HCT116 (cell line): ENCODE measurements at regions not wholly inside any gene's neighbourhood (a gene's known extent, or its start where the extent isn't known, plus 50 kb on each side); places are given as distances from the start of the nearest gene placed in this dataset.

Experiments
- ATAC-seq: fragments of 200-7000 bp; cut with Tn5 transposase; 2 replicates; pipeline ENCODE4 v1.9.1; 2020; ENCODE audit warnings: mild to moderate bottlenecking, moderate library complexity
- BruUV-seq: library from RNA; stranded (reverse); fragments of 400-500 nt; replicated peaks from 2 replicates; lab custom pipeline; 2021; lab: Mats Ljungman, UMichigan
- CTCF ChIA-PET: fragments of 300-600 bp; sonication (Branson Sonifier 250); formaldehyde crosslinking; loops from one replicate; lab custom pipeline; 2021; ENCODE audit warnings: antibody characterized with exemption; lab: Charles Lee
- POLR2A ChIA-PET: fragments of 300-600, 350-600 bp; sonication (Branson Sonifier 250); formaldehyde crosslinking; loops from one replicate; lab custom pipeline; 2021; ENCODE audit warnings: antibody characterized with exemption; lab: Charles Lee
- RAD21 ChIA-PET, 2 experiments: fragments of 300-600 bp; sonication (Branson Sonifier 250); formaldehyde crosslinking; loops; one replicate each; lab custom pipeline; 2023; ENCODE audit warnings: low total read pairs in 2 of 2; ENCODE audit not compliant: uncharacterized antibody in 2 of 2, unreplicated experiment in 2 of 2, low non-redundant PET in 1 of 2; lab: Charles Lee
- DNase-seq: peaks from one replicate; pipeline ENCODE4 v3.0.0-alpha.2; 2010; ENCODE audit warnings: low read depth, low spot score
- H2AFZ ChIP-seq: fragments of 200-600 bp; shearing (Covaris generic), sonication (generic); 2 replicates; pipeline ENCODE4 v1.6.1; 2017; ENCODE audit warnings: low read depth, mixed run types, mixed read lengths, antibody characterized with exemption, low read length; ENCODE audit not compliant: poor library complexity, severe bottlenecking
- H3K27ac ChIP-seq: 2 replicates; pipeline ENCODE4 v1.5.1; 2012; ENCODE audit warnings: low read depth, low read length
- H3K27me3 ChIP-seq: fragments of 200-600 bp; sonication (generic); 2 replicates; pipeline ENCODE4 v1.6.1; 2016; ENCODE audit warnings: mixed run types, low read length, mixed read lengths; ENCODE audit not compliant: insufficient read depth
- H3K36me3 ChIP-seq, 2 experiments: fragments of 200-500 bp in 1 of 2; fragments of 200-600 bp in 1 of 2; sonication (Bioruptor generic) in 1 of 2; sonication (generic) in 1 of 2; 2 replicates each; pipeline versions ENCODE4 v1.5.1 to v1.6.1; 2014 to 2016; ENCODE audit warnings: low read length in 2 of 2, inconsistent platforms in 1 of 2, mixed read lengths in 1 of 2, mixed run types in 1 of 2; ENCODE audit not compliant: insufficient read depth in 2 of 2, control insufficient read depth in 1 of 2
- H3K4me1 ChIP-seq, 2 experiments: fragments of 200-600 bp in 1 of 2; sonication (generic) in 1 of 2; 2 replicates each; pipeline versions ENCODE4 v1.5.1 to v1.6.1; 2012 to 2017; ENCODE audit warnings: low read length in 2 of 2, inconsistent platforms in 1 of 2, mild to moderate bottlenecking in 1 of 2, mixed read lengths in 1 of 2, mixed run types in 1 of 2, moderate library complexity in 1 of 2; ENCODE audit not compliant: insufficient read depth in 2 of 2, control insufficient read depth in 1 of 2
- H3K4me2 ChIP-seq: fragments of 200-600 bp; sonication (generic); 2 replicates; pipeline ENCODE4 v1.6.1; 2017; ENCODE audit warnings: mixed run types, low read length, mixed read lengths
- H3K4me3 ChIP-seq, 2 experiments: fragments of 200-600 bp in 1 of 2; sonication (generic) in 1 of 2; replicated peaks in 1 of 2; 2 replicates each; pipeline ENCODE4 v1.5.1; 2011 to 2016; ENCODE audit warnings: low read length in 2 of 2, control low read depth in 1 of 2, low read depth in 1 of 2, mild to moderate bottlenecking in 1 of 2, mixed read lengths in 1 of 2, mixed run types in 1 of 2
- H3K79me2 ChIP-seq: fragments of 200-600 bp; sonication (generic); 2 replicates; pipeline ENCODE4 v1.6.1; 2017; ENCODE audit warnings: mild to moderate bottlenecking, mixed run types, low read length, moderate library complexity, mixed read lengths; ENCODE audit not compliant: insufficient read depth
- H3K9ac ChIP-seq: fragments of 200-600 bp; sonication (generic); 2 replicates; pipeline ENCODE4 v1.6.1; 2016; ENCODE audit warnings: low read length, mixed read lengths
- H3K9me2 ChIP-seq: fragments of 200-600 bp; sonication (generic), shearing (Covaris generic); 2 replicates; pipeline ENCODE4 v1.6.1; 2017; ENCODE audit warnings: mixed run types, mild to moderate bottlenecking, moderate library complexity; ENCODE audit not compliant: insufficient read depth
- H3K9me3 ChIP-seq, 2 experiments: fragments of 200-500 bp in 1 of 2; fragments of 200-600 bp in 1 of 2; sonication (Bioruptor generic) in 1 of 2; sonication (generic) in 1 of 2; 2 replicates each; pipeline ENCODE4 v1.6.1; 2014 to 2017; ENCODE audit warnings: low read length in 2 of 2, mixed read lengths in 2 of 2, inconsistent platforms in 1 of 2, low read depth in 1 of 2, mild to moderate bottlenecking in 1 of 2, mixed run types in 1 of 2, moderate library complexity in 1 of 2; ENCODE audit not compliant: control insufficient read depth in 1 of 2, insufficient read depth in 1 of 2
- H4K20me1 ChIP-seq: fragments of 200-600 bp; sonication (generic), shearing (Covaris generic); 2 replicates; pipeline ENCODE4 v1.6.1; 2017; ENCODE audit warnings: mixed run types, mild to moderate bottlenecking, moderate library complexity; ENCODE audit not compliant: insufficient read depth
- CBX3 ChIP-seq: IDR thresholded peaks from 2 replicates; pipeline ENCODE4 v1.6.1; 2012; ENCODE audit warnings: low read depth
- CEBPB ChIP-seq: IDR thresholded peaks from 2 replicates; pipeline ENCODE4 v1.6.1; 2012; ENCODE audit warnings: low read depth
- EGR1 ChIP-seq: IDR thresholded peaks from 2 replicates; pipeline ENCODE4 v1.6.1; 2012; ENCODE audit warnings: low read depth
- ELF1 ChIP-seq: IDR thresholded peaks from 2 replicates; pipeline ENCODE4 v1.6.1; 2012; ENCODE audit warnings: low read depth, borderline replicate concordance
- EZH2phosphoT487 ChIP-seq: fragments of 200-600 bp; IDR thresholded peaks from 2 replicates; pipeline ENCODE4 v1.6.1; 2018; ENCODE audit warnings: antibody characterized with exemption, borderline replicate concordance
- JUND ChIP-seq: IDR thresholded peaks from 2 replicates; pipeline ENCODE4 v1.6.1; 2012
- MAX ChIP-seq: IDR thresholded peaks from 2 replicates; pipeline ENCODE4 v1.6.1; 2012
- POLR2A ChIP-seq: IDR thresholded peaks from 2 replicates; pipeline ENCODE4 v1.7.0; 2011; ENCODE audit warnings: borderline replicate concordance; ENCODE audit not compliant: insufficient read depth, insufficient read length; ENCODE audit errors: extremely low read depth
- POLR2AphosphoS5 ChIP-seq: IDR thresholded peaks from 2 replicates; pipeline ENCODE4 v1.6.1; 2011; ENCODE audit warnings: mild to moderate bottlenecking, low read depth, low read length, moderate library complexity
- REST ChIP-seq: IDR thresholded peaks from 2 replicates; pipeline ENCODE4 v1.6.1; 2012; ENCODE audit warnings: low read depth
- SIN3A ChIP-seq: IDR thresholded peaks from 2 replicates; pipeline ENCODE4 v1.6.1; 2012; ENCODE audit warnings: low read depth
- SP1 ChIP-seq: IDR thresholded peaks from 2 replicates; pipeline ENCODE4 v1.6.1; 2012; ENCODE audit warnings: low read depth
- SRF ChIP-seq: IDR thresholded peaks from 2 replicates; pipeline ENCODE4 v1.6.1; 2012; ENCODE audit warnings: low read depth
- TCF7L2 ChIP-seq: IDR thresholded peaks from 2 replicates; pipeline ENCODE4 v1.7.0; 2011; ENCODE audit warnings: borderline replicate concordance, inconsistent platforms; ENCODE audit not compliant: insufficient read depth, insufficient read length; ENCODE audit errors: extremely low read depth
- YY1 ChIP-seq: IDR thresholded peaks from 2 replicates; pipeline ENCODE4 v1.6.1; 2011; ENCODE audit warnings: low read length, low read depth, moderate library complexity, mild to moderate bottlenecking; ENCODE audit not compliant: insufficient replicate concordance; ENCODE audit errors: extremely low read depth
- ZFX ChIP-seq: fragments of 450-650 bp; IDR thresholded peaks from 2 replicates; pipeline ENCODE4 v1.6.1; 2017
- intact Hi-C: fragments of 100-400 bp; cut with micrococcal nuclease; formaldehyde crosslinking; loops from 2 replicates; pipeline ENCODE4 v1.10.0; 2022
- TF ChIP-seq, protein P1 (sequence below): IDR thresholded peaks from 2 replicates; pipeline ENCODE4 v1.6.1; 2011; ENCODE audit warnings: mild to moderate bottlenecking, low read length, moderate library complexity; ENCODE audit not compliant: insufficient replicate concordance; ENCODE audit errors: extremely low read depth

DNA sequence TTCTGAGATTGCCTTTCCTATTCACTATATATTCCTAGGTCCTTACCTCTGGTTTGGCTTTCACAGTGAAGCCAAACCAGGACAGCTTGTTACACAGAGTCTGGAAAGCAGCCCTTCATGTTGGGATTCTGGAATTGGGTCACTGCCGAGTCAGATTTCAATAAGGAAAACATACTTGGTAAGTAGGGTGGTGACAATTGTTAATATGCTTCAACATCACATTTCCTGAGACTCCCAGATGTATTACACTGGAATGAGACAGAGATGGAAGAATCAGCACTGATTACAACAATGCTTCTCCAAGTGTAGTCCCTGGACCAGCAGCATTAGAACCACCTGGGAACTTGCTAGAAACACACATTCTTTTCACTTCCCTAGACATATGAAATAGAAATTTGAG lies 268.9 kb upstream of the SEMA3C start:
- Histone ChIP-seq H3K9me2 (no peaks in the 10 kb centered on the region), H3K27ac (no peak overlapping the region), H3K27me3 (no peaks in the 10 kb centered on the region), H3K79me2 (no peaks in the 10 kb centered on the region), H3K4me3 (no peak overlapping the region), H2AFZ (no peak overlapping the region), H3K36me3 (no peaks in the 10 kb centered on the region), H4K20me1 (no peaks in the 10 kb centered on the region), H3K4me1 (peaks cover 5 to 10% of the 10 kb centered on the region in 2 experiments; a peak in 3 of 4 replicates), H3K4me2 (no peak overlapping the region), H3K9ac (no peak overlapping the region), H3K9me3 (no peaks in the 10 kb centered on the region)
- DNase-seq: no peak
- intact Hi-C loops: no loop called here
- CTCF ChIA-PET: no interaction called here
- TF ChIP-seq CEBPB: no peak
- no peak for TF ChIP-seq POLR2A
- no peak for TF ChIP-seq SP1
- no peak for TF ChIP-seq ZFX
- TF ChIP-seq CBX3: no peak
- TF ChIP-seq POLR2AphosphoS5: no peak
- TF ChIP-seq, protein P1, sequence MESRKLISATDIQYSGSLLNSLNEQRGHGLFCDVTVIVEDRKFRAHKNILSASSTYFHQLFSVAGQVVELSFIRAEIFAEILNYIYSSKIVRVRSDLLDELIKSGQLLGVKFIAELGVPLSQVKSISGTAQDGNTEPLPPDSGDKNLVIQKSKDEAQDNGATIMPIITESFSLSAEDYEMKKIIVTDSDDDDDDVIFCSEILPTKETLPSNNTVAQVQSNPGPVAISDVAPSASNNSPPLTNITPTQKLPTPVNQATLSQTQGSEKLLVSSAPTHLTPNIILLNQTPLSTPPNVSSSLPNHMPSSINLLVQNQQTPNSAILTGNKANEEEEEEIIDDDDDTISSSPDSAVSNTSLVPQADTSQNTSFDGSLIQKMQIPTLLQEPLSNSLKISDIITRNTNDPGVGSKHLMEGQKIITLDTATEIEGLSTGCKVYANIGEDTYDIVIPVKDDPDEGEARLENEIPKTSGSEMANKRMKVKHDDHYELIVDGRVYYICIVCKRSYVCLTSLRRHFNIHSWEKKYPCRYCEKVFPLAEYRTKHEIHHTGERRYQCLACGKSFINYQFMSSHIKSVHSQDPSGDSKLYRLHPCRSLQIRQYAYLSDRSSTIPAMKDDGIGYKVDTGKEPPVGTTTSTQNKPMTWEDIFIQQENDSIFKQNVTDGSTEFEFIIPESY: no peak
- no peak for TF ChIP-seq SIN3A
- TF ChIP-seq EZH2phosphoT487: no peak
- no peak for TF ChIP-seq MAX
- no peak for TF ChIP-seq TCF7L2
- no peak for TF ChIP-seq ELF1
- no peak for TF ChIP-seq SRF
- TF ChIP-seq YY1: no peak
- no peak for TF ChIP-seq EGR1
- no peak for TF ChIP-seq REST
- no peak for TF ChIP-seq JUND
- RAD21 ChIA-PET: no interaction called here
- no TSS peak for BruUV-seq
- POLR2A ChIA-PET: no interaction called here
- ATAC-seq: no peak
